Endodermal cell (in vitro differentiated cells): ENCODE measurements at regions not wholly inside any gene's neighbourhood (a gene's known extent, or its start where the extent isn't known, plus 50 kb on each side); places are given as distances from the start of the nearest gene placed in this dataset.

Experiments
- DNase-seq: peaks from one replicate; pipeline ENCODE4 v3.0.0-alpha.2; 2017
- H3K27ac ChIP-seq: 2 replicates; pipeline ENCODE4 v1.5.1; 2013; ENCODE audit warnings: mild to moderate bottlenecking, low read depth, low read length, moderate library complexity
- H3K27me3 ChIP-seq: 2 replicates; pipeline ENCODE4 v1.6.1; 2013; ENCODE audit warnings: mild to moderate bottlenecking, low read length, moderate library complexity; ENCODE audit not compliant: insufficient read depth, control insufficient read depth, poor library complexity, severe bottlenecking
- H3K36me3 ChIP-seq: 2 replicates; pipeline ENCODE4 v1.7.0; 2013; ENCODE audit warnings: mild to moderate bottlenecking, low read length, moderate library complexity; ENCODE audit not compliant: control insufficient read depth, insufficient read depth
- H3K4me1 ChIP-seq: one replicate; pipeline ENCODE4 v1.7.0; 2013; ENCODE audit warnings: low read length; ENCODE audit not compliant: control insufficient read depth, insufficient read depth
- H3K4me3 ChIP-seq: 2 replicates; pipeline ENCODE4 v1.5.1; 2013; ENCODE audit warnings: mild to moderate bottlenecking, low read length, moderate library complexity
- H3K9ac ChIP-seq: 2 replicates; pipeline ENCODE4 v1.6.1; 2013; ENCODE audit warnings: mild to moderate bottlenecking, low read length, moderate library complexity; ENCODE audit not compliant: poor library complexity, severe bottlenecking; ENCODE audit errors: extremely low read depth
- H3K9me3 ChIP-seq: 2 replicates; pipeline ENCODE4 v1.6.1; 2013; ENCODE audit warnings: mild to moderate bottlenecking, low read length, moderate library complexity; ENCODE audit not compliant: control insufficient read depth
- H3K27ac Mint-ChIP-seq: 2 replicates; pipeline ENCODE4 v1.8.0; 2020; ENCODE audit warnings: mixed read lengths
- H3K27me3 Mint-ChIP-seq: 2 replicates; pipeline ENCODE4 v1.8.0; 2021; ENCODE audit warnings: mild to moderate bottlenecking, mixed read lengths; ENCODE audit not compliant: insufficient read depth
- H3K36me3 Mint-ChIP-seq: 2 replicates; pipeline ENCODE4 v1.8.0; 2020; ENCODE audit warnings: low read depth, mixed read lengths
- H3K4me1 Mint-ChIP-seq: 2 replicates; pipeline ENCODE4 v1.8.0; 2020; ENCODE audit warnings: mixed read lengths
- H3K4me3 Mint-ChIP-seq: 2 replicates; pipeline ENCODE4 v1.8.0; 2020; ENCODE audit warnings: mild to moderate bottlenecking, moderate library complexity, mixed read lengths
- H3K9me3 Mint-ChIP-seq: 2 replicates; pipeline ENCODE4 v1.8.0; 2020; ENCODE audit warnings: mild to moderate bottlenecking, mixed read lengths
- CTCF ChIP-seq: fragments of 200-600 bp; sonication (generic); conservative IDR thresholded peaks from 2 replicates; pipeline ENCODE4 v1.5.0; 2021; ENCODE audit warnings: antibody characterized with exemption, mild to moderate bottlenecking
- WGBS, 2 experiments: methylation state at CpG; one replicate each; pipeline versions ENCODE4 v1.1.5 to v1.1.7; 2013; ENCODE audit warnings: missing lambda C conversion rate in 2 of 2, mixed read lengths in 1 of 2; ENCODE audit not compliant: insufficient coverage in 1 of 2, insufficient read length in 1 of 2; 5-methylcytosine and 5-hydroxymethylcytosine counted together

GRCh38 chr10:37619336-37619735, 238.1 kb downstream of the ZNF248 start:
- Mint-ChIP-seq H3K9me3 (peaks cover 97% of the 10 kb centered on the region), H3K4me3 (no peak overlapping the region), H3K36me3 (no peaks in the 10 kb centered on the region), H3K27ac (no peak overlapping the region), H3K27me3 (no peaks in the 10 kb centered on the region), H3K4me1 (no peaks in the 10 kb centered on the region)
- Histone ChIP-seq H3K4me3 (no peak overlapping the region), H3K27ac (no peak overlapping the region), H3K9me3 (peaks cover 83% of the 10 kb centered on the region), H3K36me3 (no peaks in the 10 kb centered on the region), H3K9ac (no peak overlapping the region), H3K27me3 (no peaks in the 10 kb centered on the region), H3K4me1 (no peaks in the 10 kb centered on the region)
- WGBS, 2 experiments = 27 to 45% methylated on average over 2 to 3 of the region's 3 CpGs
- no peak for TF ChIP-seq CTCF
- DNase-seq = no peak

GRCh38 chr10:37588299-37588698, 269.1 kb downstream of the ZNF248 start:
- H3K4me1 Mint-ChIP-seq = no peaks in the 10 kb centered on the region
- H3K27me3 ChIP-seq = no peaks in the 10 kb centered on the region
- no peaks in the 10 kb centered on the region for H3K27me3 Mint-ChIP-seq
- H3K36me3 Mint-ChIP-seq = no peaks in the 10 kb centered on the region
- no peak for DNase-seq
- H3K27ac ChIP-seq = no peak overlapping the region
- H3K27ac Mint-ChIP-seq = no peak overlapping the region
- H3K9ac ChIP-seq = no peak overlapping the region
- no peaks in the 10 kb centered on the region for H3K36me3 ChIP-seq
- H3K4me3 ChIP-seq = no peak overlapping the region
- no peak for TF ChIP-seq CTCF
- WGBS, 2 experiments = 83 to 86% methylated on average over 6 of the region's 6 CpGs
- H3K4me3 Mint-ChIP-seq = no peak overlapping the region
- peaks cover 80% of the 10 kb centered on the region for H3K9me3 Mint-ChIP-seq
- H3K9me3 ChIP-seq = peaks cover 78% of the 10 kb centered on the region
- H3K4me1 ChIP-seq = no peaks in the 10 kb centered on the region

GRCh38 chr10:37584643-37585042, 272.8 kb downstream of the ZNF248 start:
- H3K9me3 ChIP-seq = peaks cover 73% of the 10 kb centered on the region
- H3K27ac ChIP-seq = no peak overlapping the region
- H3K36me3 ChIP-seq = no peaks in the 10 kb centered on the region
- no peak for DNase-seq
- Mint-ChIP-seq H3K4me3 (no peak overlapping the region), H3K9me3 (peaks cover 72% of the 10 kb centered on the region), H3K4me1 (no peaks in the 10 kb centered on the region), H3K27ac (no peak overlapping the region), H3K36me3 (no peaks in the 10 kb centered on the region), H3K27me3 (no peaks in the 10 kb centered on the region)
- H3K4me3 ChIP-seq = no peak overlapping the region
- no peak overlapping the region for H3K9ac ChIP-seq
- no peaks in the 10 kb centered on the region for H3K27me3 ChIP-seq
- no peaks in the 10 kb centered on the region for H3K4me1 ChIP-seq
- WGBS, 2 experiments = 25% methylated on average over 4 of the region's 4 CpGs; no CpG with 5 or more reads in 1 of the 2 experiments
- TF ChIP-seq CTCF = no peak
